ENCODE measurements at regions not wholly inside any gene's neighbourhood (a gene's known extent, or its start where the extent isn't known, plus 50 kb on each side); places are given as distances from the start of the nearest gene placed in this dataset.

GRCh38 chr1:109823543-109824348 lies 60.0 kb upstream of the EPS8L3 start:
- TF ChIP-seq ZNF660 (CRISPR knock-in tag; IDR thresholded peaks at IDR 0.05; ENCODE audit: borderline replicate concordance, low read depth) (no peak), ZSCAN29 (CRISPR knock-in tag; conservative IDR thresholded peaks at IDR 0.05) (no peak; the same call in 1 of the 2 replicates), ZNF232 (CRISPR knock-in tag; IDR thresholded peaks at IDR 0.05; ENCODE audit: borderline replicate concordance) (no peak), ZNF530 (CRISPR knock-in tag; IDR thresholded peaks at IDR 0.05; ENCODE audit: low read depth) (no peak), BRF2 (CRISPR knock-in tag; IDR thresholded peaks at IDR 0.05) (no peak), KLF16 (CRISPR knock-in tag; IDR thresholded peaks at IDR 0.05) (peak in 1 of 2 experiments; percentile 72; a peak in 1 of 4 replicates), MXI1 (IDR thresholded peaks at IDR 0.05; ENCODE audit: borderline replicate concordance, low read depth, low read length) (no peak; the same call in 2 of the 3 replicates)
- TF ChIP-seq, protein P1, sequence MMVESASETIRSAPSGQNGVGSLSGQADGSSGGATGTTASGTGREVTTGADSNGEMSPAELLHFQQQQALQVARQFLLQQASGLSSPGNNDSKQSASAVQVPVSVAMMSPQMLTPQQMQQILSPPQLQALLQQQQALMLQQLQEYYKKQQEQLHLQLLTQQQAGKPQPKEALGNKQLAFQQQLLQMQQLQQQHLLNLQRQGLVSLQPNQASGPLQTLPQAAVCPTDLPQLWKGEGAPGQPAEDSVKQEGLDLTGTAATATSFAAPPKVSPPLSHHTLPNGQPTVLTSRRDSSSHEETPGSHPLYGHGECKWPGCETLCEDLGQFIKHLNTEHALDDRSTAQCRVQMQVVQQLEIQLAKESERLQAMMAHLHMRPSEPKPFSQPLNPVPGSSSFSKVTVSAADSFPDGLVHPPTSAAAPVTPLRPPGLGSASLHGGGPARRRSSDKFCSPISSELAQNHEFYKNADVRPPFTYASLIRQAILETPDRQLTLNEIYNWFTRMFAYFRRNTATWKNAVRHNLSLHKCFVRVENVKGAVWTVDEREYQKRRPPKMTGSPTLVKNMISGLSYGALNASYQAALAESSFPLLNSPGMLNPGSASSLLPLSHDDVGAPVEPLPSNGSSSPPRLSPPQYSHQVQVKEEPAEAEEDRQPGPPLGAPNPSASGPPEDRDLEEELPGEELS (CRISPR knock-in tag; IDR thresholded peaks at IDR 0.05) = peak; percentile 43
- TF ChIP-seq, protein P2, sequence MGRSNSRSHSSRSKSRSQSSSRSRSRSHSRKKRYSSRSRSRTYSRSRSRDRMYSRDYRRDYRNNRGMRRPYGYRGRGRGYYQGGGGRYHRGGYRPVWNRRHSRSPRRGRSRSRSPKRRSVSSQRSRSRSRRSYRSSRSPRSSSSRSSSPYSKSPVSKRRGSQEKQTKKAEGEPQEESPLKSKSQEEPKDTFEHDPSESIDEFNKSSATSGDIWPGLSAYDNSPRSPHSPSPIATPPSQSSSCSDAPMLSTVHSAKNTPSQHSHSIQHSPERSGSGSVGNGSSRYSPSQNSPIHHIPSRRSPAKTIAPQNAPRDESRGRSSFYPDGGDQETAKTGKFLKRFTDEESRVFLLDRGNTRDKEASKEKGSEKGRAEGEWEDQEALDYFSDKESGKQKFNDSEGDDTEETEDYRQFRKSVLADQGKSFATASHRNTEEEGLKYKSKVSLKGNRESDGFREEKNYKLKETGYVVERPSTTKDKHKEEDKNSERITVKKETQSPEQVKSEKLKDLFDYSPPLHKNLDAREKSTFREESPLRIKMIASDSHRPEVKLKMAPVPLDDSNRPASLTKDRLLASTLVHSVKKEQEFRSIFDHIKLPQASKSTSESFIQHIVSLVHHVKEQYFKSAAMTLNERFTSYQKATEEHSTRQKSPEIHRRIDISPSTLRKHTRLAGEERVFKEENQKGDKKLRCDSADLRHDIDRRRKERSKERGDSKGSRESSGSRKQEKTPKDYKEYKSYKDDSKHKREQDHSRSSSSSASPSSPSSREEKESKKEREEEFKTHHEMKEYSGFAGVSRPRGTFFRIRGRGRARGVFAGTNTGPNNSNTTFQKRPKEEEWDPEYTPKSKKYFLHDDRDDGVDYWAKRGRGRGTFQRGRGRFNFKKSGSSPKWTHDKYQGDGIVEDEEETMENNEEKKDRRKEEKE (IDR thresholded peaks at IDR 0.05) = no peak
